Gastroesophageal sphincter (tissue), 3 donors: ENCODE measurements at regions not wholly inside any gene's neighbourhood (a gene's known extent, or its start where the extent isn't known, plus 50 kb on each side); places are given as distances from the start of the nearest gene placed in this dataset.

Experiments
- POLR2A ChIP-seq, 2 donors: fragments of 450-650 bp; IDR thresholded peaks; one replicate each; pipeline ENCODE4 v1.6.1; 2017; ENCODE audit warnings: antibody characterized with exemption in 2 of 2, mild to moderate bottlenecking in 2 of 2, moderate library complexity in 1 of 2
- POLR2AphosphoS5 ChIP-seq: sonication (generic); formaldehyde crosslinking; IDR thresholded peaks from one replicate; pipeline ENCODE4 v1.6.1; 2017; ENCODE audit warnings: antibody characterized with exemption
- TF ChIP-seq, protein P1 (sequence below), 4 experiments: fragments of 200-600 bp in 2 of 4; fragments of 450-650 bp in 2 of 4; sonication (generic) in 1 of 4; IDR thresholded peaks; one replicate each; pipeline ENCODE4 v1.5.1; 2017 to 2019; ENCODE audit warnings: antibody characterized with exemption in 4 of 4, mild to moderate bottlenecking in 2 of 4, moderate library complexity in 2 of 4

DNA sequence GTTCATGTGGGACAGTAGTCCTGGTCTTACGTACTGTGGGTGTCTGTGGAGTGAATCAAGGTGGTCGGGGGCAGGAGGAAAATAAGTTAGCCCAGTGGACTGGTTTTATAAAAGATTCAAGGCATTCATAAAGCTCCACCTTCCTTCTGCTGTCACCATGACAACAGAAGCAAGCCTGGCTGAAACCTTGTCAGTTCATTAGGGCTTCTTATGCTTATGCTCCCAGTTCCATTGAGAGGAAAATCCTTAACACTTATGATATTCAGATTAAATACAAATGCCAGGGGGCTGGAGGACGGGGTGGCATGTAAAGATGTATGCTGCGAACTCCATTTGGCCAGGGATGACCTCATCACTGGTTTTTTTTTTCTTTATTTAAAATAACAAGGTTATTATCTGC is 283.1 kb upstream of the ATP10A start:
- TF ChIP-seq, protein P1, sequence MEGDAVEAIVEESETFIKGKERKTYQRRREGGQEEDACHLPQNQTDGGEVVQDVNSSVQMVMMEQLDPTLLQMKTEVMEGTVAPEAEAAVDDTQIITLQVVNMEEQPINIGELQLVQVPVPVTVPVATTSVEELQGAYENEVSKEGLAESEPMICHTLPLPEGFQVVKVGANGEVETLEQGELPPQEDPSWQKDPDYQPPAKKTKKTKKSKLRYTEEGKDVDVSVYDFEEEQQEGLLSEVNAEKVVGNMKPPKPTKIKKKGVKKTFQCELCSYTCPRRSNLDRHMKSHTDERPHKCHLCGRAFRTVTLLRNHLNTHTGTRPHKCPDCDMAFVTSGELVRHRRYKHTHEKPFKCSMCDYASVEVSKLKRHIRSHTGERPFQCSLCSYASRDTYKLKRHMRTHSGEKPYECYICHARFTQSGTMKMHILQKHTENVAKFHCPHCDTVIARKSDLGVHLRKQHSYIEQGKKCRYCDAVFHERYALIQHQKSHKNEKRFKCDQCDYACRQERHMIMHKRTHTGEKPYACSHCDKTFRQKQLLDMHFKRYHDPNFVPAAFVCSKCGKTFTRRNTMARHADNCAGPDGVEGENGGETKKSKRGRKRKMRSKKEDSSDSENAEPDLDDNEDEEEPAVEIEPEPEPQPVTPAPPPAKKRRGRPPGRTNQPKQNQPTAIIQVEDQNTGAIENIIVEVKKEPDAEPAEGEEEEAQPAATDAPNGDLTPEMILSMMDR (IDR thresholded peaks at IDR 0.05): no peak
- no peak for TF ChIP-seq POLR2A (IDR thresholded peaks at IDR 0.05)
- TF ChIP-seq POLR2AphosphoS5: no peak
